Forelimb muscle (tissue), 1 donor: ENCODE measurements at regions not wholly inside any gene's neighbourhood (a gene's known extent, or its start where the extent isn't known, plus 50 kb on each side); places are given as distances from the start of the nearest gene placed in this dataset.

Experiments used
- DNase-seq: peaks from one replicate; pipeline ENCODE4 v3.0.0-alpha.2; 2013; ENCODE audit warnings: low read depth

DNA sequence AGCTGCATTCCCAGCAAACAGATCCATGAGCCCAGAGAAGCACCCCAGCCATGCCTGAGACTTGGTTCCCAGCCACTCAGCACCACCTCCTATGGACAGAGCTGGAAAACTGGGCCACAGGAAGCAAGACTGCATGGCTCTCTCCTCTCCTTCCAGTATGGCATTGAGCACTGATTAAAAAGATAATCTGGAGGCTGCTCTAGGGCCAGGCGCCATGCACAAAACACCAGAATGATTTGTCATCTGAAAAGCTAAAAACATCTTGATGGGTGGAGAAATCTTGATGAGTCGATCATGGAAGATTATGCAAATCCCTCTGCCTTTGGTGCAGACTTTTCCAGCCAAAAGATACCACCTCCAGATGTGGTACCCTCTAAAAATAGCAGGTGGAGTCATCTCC, 62.7 kb upstream of the MRPS22 start:
- no peak for DNase-seq

DNA sequence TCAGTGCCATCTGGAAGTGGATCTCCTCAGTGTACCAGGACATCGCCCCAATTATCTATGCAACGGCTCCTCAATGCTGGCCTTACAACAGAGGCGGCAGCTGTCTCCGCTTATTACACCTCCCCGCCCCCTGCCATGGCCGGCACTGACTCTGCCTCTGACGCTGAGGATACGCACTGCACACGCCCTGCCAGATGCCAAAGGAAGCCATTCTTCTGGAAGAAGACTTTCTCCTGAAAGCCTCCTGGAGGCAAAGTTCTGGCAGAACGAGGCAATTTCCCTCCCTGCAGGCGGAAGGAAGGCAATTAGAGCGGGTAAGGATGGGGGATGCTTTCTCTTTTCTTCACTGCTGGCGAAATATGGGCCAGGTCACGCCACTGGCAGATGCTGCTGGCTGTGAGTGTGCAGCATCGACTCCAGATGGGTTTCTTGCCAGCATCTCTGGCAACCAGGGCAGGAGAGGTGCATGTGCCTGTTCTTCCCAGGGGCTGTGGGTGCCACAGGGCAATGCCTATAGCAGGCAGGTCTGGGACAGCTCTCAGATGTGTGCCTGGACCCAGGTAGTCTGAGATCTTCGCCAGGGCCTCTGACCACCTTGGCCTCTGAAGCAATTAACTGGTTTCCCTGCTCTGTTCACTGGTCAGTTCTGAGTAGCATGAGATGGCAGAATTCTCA, 62.2 kb upstream of the MRPS22 start:
- DNase-seq, result no peak

DNA sequence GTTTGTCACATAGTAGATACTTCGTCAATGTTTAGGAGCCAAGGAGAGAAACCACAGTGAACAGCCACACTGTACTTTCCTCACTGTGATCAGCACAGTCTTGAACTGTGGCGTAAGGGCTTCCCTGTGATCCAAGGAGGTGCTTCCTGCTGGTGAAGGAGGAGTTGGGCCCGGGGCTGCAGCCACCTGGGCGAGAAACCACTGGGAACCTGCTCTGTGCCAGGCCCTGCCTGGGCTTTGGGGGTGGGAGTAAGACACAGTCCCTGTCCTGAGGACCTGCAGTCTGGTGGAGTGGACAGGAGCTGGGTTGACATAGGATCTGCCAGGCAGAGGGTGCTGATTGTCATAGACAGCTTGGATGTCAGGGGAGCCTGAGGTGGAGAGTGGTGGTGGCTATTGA, 60.5 kb upstream of the MRPS22 start:
- no peak for DNase-seq

DNA sequence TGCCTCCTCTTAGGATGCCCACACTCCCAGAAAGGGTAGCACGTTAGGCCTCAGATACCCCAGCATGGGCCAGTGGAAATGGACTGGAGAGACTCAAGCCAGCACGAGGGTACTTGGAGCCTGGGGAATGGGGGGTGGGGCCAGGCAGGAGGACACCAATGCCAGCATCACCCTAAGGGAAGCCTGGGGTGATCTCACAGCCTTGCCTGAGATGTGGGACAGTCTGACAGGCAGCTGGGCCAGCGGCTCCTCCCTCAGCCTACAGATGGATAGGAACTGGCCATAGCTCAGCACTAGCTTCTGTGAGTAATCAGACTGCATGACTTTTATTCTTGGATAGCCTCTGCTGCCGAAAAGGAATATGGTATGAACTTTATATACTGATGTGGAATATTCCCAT, 59.6 kb upstream of the MRPS22 start:
- DNase-seq, result no peak

DNA sequence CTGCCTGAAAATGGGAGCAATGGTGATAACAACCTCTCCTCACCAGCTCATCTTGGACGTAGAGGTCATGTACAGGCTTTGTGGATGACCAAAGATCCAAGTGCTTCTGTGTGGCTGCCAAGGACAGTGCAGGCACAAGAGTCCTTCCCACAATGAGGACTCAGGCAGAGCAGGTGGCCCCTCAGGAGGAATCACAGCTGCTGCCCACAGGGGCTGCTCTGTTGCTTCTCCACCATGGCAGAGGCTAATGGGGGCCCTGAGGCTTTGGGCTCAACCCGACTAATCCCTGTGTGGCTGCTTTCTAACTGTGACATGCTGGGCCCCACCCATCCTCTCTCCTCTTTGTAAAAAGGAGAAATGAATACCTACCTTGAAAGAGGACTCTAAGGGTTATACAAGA, 58.1 kb upstream of the MRPS22 start:
- no peak for DNase-seq

DNA sequence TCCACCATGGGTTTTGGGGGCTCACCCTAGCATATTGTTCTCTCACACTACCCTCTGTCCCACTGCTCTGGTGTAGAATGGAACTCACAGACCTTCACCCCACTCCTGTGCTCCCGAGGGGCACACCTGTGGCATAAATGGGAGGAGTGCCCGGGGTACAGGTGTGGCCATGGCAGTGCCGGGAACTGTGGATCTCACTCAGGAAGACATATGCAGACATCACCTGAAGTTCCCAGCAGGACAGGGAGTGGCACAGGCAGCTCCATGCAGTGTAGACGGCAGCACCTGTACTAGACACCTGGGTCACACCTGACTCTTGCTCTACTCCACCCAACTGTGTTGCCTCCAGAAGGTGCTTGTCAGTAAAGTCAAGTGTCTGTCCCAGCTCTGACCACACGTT, 57.6 kb upstream of the MRPS22 start:
- no peak for DNase-seq

DNA sequence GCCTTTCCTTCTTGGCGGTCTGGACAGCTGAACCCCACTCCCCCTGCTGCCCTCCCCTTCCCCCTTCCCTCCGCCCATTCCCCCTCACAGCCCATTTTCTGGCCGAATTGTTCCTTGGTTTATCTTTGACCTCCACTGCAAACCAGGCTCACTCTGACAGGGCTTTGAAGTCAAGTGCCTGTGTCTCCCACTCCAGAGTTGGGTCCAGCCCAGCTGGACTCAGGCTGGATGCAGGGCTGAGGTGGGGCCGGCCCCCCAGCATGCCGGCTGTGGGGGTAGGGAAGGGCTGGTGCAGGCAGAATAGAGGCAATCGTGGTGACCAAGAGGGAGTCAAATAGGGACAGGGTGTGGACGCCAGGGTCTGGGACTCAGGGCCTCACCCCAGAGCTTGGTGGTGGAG, 57.0 kb upstream of the MRPS22 start:
- DNase-seq, result no peak

DNA sequence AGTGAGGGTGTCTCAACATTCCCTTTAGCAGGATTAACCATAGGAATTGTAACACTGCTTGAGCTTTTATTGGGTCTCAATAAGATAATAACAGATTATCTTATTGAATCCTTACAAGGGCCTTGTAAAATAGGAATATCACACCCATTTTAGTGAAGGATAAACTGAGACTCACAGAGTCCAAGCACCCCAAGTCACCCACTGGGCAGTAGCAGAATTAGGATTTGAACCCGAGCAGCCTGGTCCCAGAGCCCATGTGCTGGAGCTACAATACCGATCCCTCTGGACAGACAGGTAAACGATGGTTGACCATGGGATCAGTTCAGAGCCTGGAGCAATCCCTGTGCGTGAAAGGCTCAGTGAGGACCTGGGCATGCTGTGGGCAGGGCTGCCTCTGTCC, 56.3 kb upstream of the MRPS22 start:
- no peak for DNase-seq

DNA sequence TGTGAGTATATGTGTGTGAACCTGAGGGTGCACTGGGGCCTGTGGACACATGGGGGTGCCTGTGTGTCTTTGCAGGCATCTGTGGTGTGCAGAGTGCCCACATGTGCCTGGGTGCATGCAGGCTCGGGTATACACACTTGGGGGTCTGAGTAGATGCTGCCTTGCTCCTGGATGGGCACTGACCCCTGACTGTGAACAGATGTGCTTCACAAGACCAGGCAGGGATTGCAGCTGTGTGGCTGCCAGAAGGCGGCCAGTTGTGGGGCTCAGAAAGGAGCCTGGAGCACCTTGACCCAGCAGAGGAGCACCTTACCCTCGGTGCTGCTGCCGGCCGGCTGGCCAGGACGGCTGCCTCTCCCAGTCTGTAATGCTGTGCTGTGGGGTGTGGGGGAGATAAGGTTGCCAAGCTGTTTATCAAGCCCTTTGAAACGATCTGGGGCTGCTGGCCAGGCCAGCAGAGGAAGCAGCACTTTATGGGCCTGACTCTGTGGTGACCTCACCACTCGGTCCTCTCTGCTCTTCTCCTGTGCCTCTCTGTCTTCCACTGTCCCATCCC, 55.5 kb upstream of the MRPS22 start:
- DNase-seq, result no peak

DNA sequence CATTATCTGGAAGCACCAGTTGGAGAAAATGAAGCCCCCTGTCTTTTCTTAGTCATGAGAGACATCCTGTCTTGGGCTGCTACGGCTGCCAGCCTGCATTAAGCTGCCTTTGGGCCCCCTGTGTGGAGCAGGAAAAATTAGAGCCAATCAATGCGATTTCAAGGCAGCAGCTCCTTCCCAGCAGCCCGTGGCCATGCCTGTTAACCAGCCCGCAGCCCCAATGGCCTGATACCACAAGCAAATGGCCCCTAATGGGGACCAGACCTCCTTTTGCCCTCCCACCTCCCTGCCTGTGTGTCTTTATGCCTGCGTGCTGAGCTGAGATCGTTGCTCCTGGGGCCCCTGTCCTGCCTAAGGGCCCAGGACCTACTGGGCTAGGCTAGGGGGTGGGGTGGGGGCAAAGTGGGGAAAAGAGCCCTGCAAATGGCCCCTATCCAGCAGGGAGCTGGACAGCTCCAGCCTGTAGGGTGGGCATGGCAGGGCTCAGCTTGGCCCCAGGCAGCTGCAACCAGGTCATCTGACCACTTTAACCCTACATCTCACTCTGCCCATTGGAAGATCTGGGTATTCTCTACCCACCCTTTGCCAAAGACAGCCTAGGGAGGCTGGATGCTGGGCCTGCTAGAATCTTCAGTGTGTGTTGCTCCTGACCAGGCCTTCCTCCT, 53.8 kb upstream of the MRPS22 start:
- no peak for DNase-seq

DNA sequence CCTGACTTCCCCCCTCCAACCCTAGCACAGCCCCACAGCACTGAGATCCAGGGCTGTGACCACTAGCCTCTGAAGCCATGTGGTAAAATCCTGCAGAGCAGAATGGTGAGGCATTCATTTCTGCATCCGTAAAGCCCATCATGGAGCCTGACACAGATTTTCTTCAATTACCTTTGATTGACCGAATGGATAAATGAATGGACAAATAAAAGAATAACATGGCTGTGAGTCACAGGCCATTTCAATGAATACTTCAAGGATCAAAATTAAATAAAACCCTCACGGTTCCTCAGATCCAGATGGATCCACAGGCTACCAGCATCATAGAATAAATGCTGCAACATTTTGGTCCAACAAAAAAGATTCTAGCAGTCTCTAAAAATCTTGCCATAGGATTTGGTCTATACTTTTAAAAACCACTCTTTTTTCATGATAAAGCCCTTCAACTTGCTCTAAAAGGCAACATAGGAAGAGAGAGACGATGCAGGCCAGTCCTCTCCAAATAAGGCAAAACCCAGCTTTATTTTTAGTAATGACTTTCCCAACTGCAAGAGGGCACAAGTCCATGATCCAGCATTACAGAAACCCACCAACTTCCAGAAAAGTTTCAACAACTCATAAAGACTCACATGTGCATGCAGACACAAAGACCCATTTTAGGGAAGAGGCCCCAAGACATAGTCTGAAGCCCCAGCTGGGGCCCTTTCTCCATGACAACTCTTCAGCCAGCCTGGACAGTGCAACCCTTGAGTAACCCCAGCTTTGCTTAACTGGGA, 52.4 kb upstream of the MRPS22 start:
- no peak for DNase-seq

DNA sequence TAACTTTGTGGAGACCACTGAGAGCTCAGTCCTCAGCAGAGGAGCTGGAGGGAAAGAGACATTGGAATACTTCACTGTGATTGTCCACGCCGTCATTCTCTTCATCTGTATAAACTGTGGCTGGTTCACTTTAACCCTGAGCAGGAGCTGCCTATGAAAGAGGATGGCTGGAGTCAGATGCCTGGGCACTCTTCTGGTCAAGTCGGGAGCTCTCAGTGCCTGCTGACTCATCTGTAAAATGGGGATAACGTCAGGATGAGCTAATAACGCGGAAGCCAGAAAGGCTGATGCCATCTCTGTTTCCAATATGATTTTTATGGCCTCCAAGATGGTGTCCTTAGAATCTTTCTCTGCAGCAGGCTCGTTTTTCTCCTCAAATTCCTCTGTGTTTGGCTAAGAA, 51.6 kb upstream of the MRPS22 start:
- DNase-seq, result no peak

DNA sequence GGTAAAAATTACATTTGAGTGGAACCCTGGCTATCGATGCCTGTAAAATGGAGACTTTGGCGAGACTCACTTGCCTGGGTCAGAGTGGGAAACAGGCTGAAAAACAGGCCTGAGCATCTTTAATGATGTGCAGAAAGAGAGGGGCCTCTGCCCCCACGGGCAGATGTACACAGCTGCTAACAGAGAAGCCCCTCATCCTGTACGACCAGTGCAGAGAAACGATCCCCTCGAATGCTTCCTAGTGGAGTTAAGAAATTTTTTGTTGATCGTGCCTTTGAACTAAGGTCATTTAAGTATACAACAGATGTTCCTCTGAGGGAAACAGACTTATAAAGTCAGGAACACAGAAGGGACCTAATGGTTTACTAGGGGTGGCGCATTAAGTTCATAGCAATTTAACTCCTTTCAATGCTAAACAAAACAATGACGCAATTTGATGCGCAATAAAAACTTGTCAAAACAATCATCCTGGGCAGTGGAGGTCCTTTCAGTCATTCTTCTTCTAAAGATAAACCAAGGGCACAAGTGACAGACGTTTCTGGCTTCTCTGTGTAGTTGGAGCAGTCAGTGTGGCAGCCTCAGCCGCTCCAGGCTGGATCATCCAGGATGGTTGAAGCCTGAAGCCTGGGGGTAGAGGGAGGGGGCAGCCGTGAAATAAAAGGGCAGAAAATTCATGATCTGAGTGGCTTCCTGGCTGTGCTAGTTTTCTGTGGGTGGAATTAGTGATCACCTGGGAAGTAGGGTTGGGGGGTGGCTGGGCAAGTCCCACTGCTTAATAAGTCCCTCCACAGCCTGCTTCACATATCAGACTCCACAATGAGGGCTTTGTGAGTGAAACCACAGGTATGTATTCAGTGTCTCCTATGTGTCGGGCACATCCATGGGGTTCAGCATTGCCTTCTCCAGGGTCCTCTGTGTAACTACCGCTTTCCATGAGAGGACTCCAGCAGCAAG, 50.8 kb upstream of the MRPS22 start:
- DNase-seq, result no peak

DNA sequence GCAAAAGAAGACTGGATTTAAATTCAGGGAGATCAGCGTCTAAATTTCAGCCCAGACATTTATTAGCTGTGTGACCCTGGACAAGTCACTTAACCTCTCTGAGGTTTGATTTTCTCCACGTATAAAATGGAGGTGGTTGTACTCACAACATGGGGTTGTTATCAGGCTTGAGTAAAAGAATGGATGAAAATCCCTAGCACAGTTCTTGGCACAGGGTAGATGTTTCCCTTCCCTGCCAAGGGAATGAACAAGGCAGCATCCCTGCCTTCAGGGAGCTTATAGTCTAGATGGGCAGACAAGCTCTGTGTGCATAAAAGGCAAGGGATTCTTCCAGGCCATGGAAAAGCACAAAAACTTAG, 50.2 kb upstream of the MRPS22 start:
- no peak for DNase-seq
